MM.1S (cell line): ENCODE measurements at regions not wholly inside any gene's neighbourhood (a gene's known extent, or its start where the extent isn't known, plus 50 kb on each side); places are given as distances from the start of the nearest gene placed in this dataset.

Experiments
- DNase-seq: peaks from one replicate; pipeline ENCODE4 v3.0.0-alpha.2; 2015
- H2AFZ ChIP-seq: fragments of 300-600 bp; sonication (generic); 2 replicates; pipeline ENCODE4 v1.6.0; 2016; ENCODE audit warnings: antibody characterized with exemption, low read length
- H3F3A ChIP-seq: fragments of 300-600 bp; sonication (generic); 2 replicates; pipeline ENCODE4 v1.6.1; 2016; ENCODE audit warnings: mild to moderate bottlenecking, antibody characterized with exemption, low read length, moderate library complexity, mixed read lengths; ENCODE audit not compliant: insufficient read depth
- H3K27ac ChIP-seq: fragments of 300-600 bp; sonication (generic); 2 replicates; pipeline ENCODE4 v1.5.1; 2016; ENCODE audit warnings: mild to moderate bottlenecking, low read length
- H3K27me3 ChIP-seq: fragments of 300-600 bp; sonication (generic); replicated peaks from 2 replicates; pipeline ENCODE4 v1.6.0; 2016; ENCODE audit warnings: low read length; ENCODE audit not compliant: insufficient read depth
- H3K36me3 ChIP-seq: fragments of 300-600 bp; sonication (generic); replicated peaks from 2 replicates; pipeline ENCODE4 v1.6.1; 2016; ENCODE audit warnings: mild to moderate bottlenecking, low read length, mixed read lengths; ENCODE audit not compliant: insufficient read depth
- H3K4me1 ChIP-seq: fragments of 300-600 bp; sonication (generic); 2 replicates; pipeline ENCODE4 v1.6.1; 2016; ENCODE audit warnings: low read length, mixed read lengths
- H3K4me2 ChIP-seq: fragments of 300-600 bp; sonication (generic); 2 replicates; pipeline ENCODE4 v1.6.0; 2016; ENCODE audit warnings: low read depth, low read length
- H3K4me3 ChIP-seq: fragments of 300-600 bp; sonication (generic); 2 replicates; pipeline ENCODE4 v1.5.1; 2016; ENCODE audit warnings: low read length, mixed read lengths
- H3K79me2 ChIP-seq: fragments of 300-600 bp; sonication (generic); 2 replicates; pipeline ENCODE4 v1.6.1; 2016; ENCODE audit warnings: mixed run types, low read length, mixed read lengths
- H3K9ac ChIP-seq: fragments of 300-600 bp; sonication (generic); 2 replicates; pipeline ENCODE4 v1.6.1; 2016; ENCODE audit warnings: low read length, mixed read lengths
- H3K9me2 ChIP-seq: fragments of 300-600 bp; sonication (generic); replicated peaks from 2 replicates; pipeline ENCODE4 v1.6.1; 2016; ENCODE audit warnings: mild to moderate bottlenecking, low read length, mixed read lengths; ENCODE audit not compliant: insufficient read depth
- H3K9me3 ChIP-seq: fragments of 300-600 bp; sonication (generic); replicated peaks from 2 replicates; pipeline ENCODE4 v1.6.1; 2016; ENCODE audit warnings: mild to moderate bottlenecking, low read length, mixed read lengths; ENCODE audit not compliant: insufficient read depth
- H4K20me1 ChIP-seq: fragments of 300-600 bp; sonication (generic); 2 replicates; pipeline ENCODE4 v1.6.1; 2016; ENCODE audit warnings: mild to moderate bottlenecking, low read length, moderate library complexity, mixed read lengths; ENCODE audit not compliant: insufficient read depth
- EZH2 ChIP-seq: fragments of 300-600 bp; sonication (generic); optimal IDR thresholded peaks from 2 replicates; pipeline ENCODE3; 2017; ENCODE audit warnings: low read depth, mild to moderate bottlenecking, antibody characterized with exemption, low read length, mixed read lengths
- EZH2phosphoT487 ChIP-seq: fragments of 300-600 bp; sonication (generic); IDR thresholded peaks from 2 replicates; pipeline ENCODE4 v1.6.1; 2018; ENCODE audit warnings: antibody characterized with exemption, low read length
- TF ChIP-seq, protein P1 (sequence below): fragments of 300-600 bp; sonication (generic); IDR thresholded peaks from 2 replicates; pipeline ENCODE4 v1.5.1; 2016; ENCODE audit warnings: antibody characterized with exemption, low read length, mixed read lengths

DNA sequence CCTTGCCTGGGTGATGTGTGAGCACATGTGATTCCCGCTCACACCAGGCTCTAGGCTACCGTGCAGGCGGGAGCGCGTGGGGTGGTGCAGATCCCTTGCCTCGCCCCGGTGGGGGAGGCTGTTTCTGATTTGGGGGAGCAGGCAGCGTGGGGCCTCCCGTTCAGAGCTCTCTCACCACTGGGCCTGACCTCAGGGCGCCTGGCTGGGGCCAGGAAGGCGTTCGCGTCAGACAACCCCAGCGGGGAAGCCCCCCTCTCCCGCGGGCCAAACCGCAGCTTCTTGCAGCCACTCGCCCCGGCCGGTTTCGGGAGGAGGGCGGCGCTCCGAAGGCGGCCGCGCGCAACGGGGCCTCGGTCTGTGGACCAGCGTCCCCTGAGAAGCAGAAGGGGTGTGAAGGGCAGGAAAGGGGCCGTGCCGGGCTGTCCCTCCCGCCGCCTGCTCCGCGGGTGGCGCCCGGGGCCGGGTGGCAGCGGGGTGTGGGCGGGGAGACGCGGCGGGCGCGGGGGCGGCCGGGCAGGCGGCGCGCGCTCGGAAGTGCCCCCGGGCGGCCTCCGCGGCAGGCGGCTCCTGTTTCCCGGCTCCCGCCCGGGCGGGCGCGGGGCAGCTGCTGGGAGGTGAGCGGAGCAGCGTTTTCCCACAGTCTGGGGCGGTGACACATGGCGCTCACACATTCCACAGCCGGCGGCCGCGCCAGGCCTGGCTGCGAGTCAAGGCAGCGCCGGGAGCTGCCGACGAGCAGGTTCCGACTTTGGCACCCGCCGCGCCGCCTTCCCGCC, 65.1 kb upstream of the HES1 start:
- Histone ChIP-seq H3K9ac (peak overlapping the region; percentile 74), H3K9me3 (no peaks in the 10 kb centered on the region)

DNA sequence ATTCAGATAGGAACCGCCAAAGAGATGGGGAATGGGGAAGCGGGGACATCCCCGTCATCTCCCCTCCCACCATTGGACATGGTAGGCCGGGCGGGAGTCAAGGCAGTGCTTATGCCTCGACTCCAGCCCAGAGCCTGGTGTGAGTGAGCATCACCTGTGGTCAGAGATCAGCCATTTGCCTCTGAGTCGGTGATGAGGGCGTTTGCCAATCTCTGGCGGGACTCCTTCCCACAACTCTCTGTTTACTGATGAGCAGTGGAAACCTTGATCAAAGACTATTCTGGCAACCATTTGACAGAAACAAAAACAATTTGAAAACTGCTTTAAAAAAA, 63.9 kb upstream of the HES1 start:
- Histone ChIP-seq H3K9me2 (no peaks in the 10 kb centered on the region), H3K9ac (no peak overlapping the region), H4K20me1 (no peaks in the 10 kb centered on the region), H3F3A (peaks cover 45% of the 10 kb centered on the region), H3K27ac (no peak overlapping the region), H3K79me2 (no peaks in the 10 kb centered on the region), H3K4me2 (no peak overlapping the region), H3K4me1 (peaks cover 41% of the 10 kb centered on the region), H3K36me3 (no peaks in the 10 kb centered on the region), H3K4me3 (no peak overlapping the region), H3K9me3 (no peaks in the 10 kb centered on the region), H2AFZ (no peak overlapping the region), H3K27me3 (no peaks in the 10 kb centered on the region)
- TF ChIP-seq EZH2 (no peak), EZH2phosphoT487 (no peak)
- TF ChIP-seq, protein P1, sequence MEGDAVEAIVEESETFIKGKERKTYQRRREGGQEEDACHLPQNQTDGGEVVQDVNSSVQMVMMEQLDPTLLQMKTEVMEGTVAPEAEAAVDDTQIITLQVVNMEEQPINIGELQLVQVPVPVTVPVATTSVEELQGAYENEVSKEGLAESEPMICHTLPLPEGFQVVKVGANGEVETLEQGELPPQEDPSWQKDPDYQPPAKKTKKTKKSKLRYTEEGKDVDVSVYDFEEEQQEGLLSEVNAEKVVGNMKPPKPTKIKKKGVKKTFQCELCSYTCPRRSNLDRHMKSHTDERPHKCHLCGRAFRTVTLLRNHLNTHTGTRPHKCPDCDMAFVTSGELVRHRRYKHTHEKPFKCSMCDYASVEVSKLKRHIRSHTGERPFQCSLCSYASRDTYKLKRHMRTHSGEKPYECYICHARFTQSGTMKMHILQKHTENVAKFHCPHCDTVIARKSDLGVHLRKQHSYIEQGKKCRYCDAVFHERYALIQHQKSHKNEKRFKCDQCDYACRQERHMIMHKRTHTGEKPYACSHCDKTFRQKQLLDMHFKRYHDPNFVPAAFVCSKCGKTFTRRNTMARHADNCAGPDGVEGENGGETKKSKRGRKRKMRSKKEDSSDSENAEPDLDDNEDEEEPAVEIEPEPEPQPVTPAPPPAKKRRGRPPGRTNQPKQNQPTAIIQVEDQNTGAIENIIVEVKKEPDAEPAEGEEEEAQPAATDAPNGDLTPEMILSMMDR: no peak
- no peak for DNase-seq

More for the DNA sequence above, 65.1 kb upstream of the HES1 start:
- no peaks in the 10 kb centered on the region for H3K27me3 ChIP-seq
- no peaks in the 10 kb centered on the region for H3K9me2 ChIP-seq
- H3K4me1 ChIP-seq: peaks cover 32% of the 10 kb centered on the region
- no peaks in the 10 kb centered on the region for H3K79me2 ChIP-seq
- peak overlapping the region; percentile 66 for H2AFZ ChIP-seq
- H3K4me2 ChIP-seq: peak overlapping the region; percentile 75
- H4K20me1 ChIP-seq: no peaks in the 10 kb centered on the region
- H3F3A ChIP-seq: peaks cover 38% of the 10 kb centered on the region
- peak; percentile 98 for DNase-seq
- no peaks in the 10 kb centered on the region for H3K36me3 ChIP-seq
- TF ChIP-seq, protein P1: no peak
- TF ChIP-seq EZH2phosphoT487 (no peak), EZH2 (no peak)
- H3K4me3 ChIP-seq: peak overlapping the region; percentile 70
- H3K27ac ChIP-seq: peak overlapping the region; percentile 78

DNA sequence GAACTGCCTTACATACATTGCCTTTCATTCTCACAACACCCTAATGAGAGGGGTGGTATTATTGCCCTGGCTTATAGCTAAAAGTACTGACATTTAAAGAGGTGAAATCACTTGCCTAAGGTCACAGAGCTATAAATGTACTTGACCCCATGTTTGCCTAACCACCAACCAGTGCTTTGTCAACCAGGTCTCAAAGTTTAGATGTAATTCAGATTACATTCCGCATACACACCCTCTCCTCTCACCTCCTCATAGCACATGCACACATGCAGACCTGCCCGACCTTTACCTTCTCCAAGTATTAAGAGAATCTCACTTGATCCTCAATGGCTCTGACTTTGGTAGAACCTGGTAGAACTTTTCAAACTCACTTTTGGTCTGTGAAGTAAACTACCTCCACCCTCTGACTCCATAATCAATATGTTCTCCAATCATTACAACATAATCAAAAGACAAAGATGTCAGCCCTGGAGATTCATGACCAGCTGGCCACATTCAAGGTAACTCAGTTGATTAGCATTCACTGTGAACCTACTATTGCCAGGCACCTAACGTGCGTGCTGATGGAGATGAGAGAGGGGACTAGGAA, 63.2 kb upstream of the HES1 start:
- Histone ChIP-seq H3K27me3 (no peaks in the 10 kb centered on the region), H3F3A (peaks cover 45% of the 10 kb centered on the region), H3K9ac (no peak overlapping the region), H3K4me3 (no peak overlapping the region), H3K4me1 (peaks cover 40% of the 10 kb centered on the region), H2AFZ (no peak overlapping the region), H4K20me1 (no peaks in the 10 kb centered on the region), H3K27ac (no peak overlapping the region), H3K36me3 (no peaks in the 10 kb centered on the region), H3K9me3 (no peaks in the 10 kb centered on the region), H3K79me2 (no peaks in the 10 kb centered on the region), H3K4me2 (no peak overlapping the region), H3K9me2 (no peaks in the 10 kb centered on the region)
- TF ChIP-seq EZH2phosphoT487: no peak
- TF ChIP-seq EZH2: no peak
- TF ChIP-seq, protein P1: no peak
- no peak for DNase-seq
